ENCODE measurements at regions not wholly inside any gene's neighbourhood (a gene's known extent, or its start where the extent isn't known, plus 50 kb on each side); places are given as distances from the start of the nearest gene placed in this dataset.

- no peak for TF ChIP-seq POLR2A (IDR thresholded peaks at IDR 0.05)
- no peak for TF ChIP-seq CTCF (IDR thresholded peaks at IDR 0.05)
These were observed 567.0 kb downstream of the CETN3 start for GRCh38 chr5:89842531-89842930.
